ENCODE measurements at regions not wholly inside any gene's neighbourhood (a gene's known extent, or its start where the extent isn't known, plus 50 kb on each side); places are given as distances from the start of the nearest gene placed in this dataset.

GRCh38 chr10:108561649-108562048, 1361.7 kb downstream of the XPNPEP1 start:
- H3F3A ChIP-seq (ENCODE audit: insufficient read depth, low read length, poor library complexity, severe bottlenecking) = no peaks in the 10 kb centered on the region
- no peaks in the 10 kb centered on the region for H3K9me2 ChIP-seq (ENCODE audit: insufficient read depth, low read length)
- no peak overlapping the region for H3K27ac ChIP-seq (ENCODE audit: low read length)
- no peak overlapping the region for H3K4me2 ChIP-seq (ENCODE audit: low read length)
- H3K27me3 ChIP-seq (ENCODE audit: insufficient read depth, low read depth, low read length) = no peaks in the 10 kb centered on the region
- no peaks in the 10 kb centered on the region for H3K79me2 ChIP-seq (replicated peaks; ENCODE audit: insufficient read depth, low read length)
- no peaks in the 10 kb centered on the region for H3K9me3 ChIP-seq (ENCODE audit: low read length)
- no peak overlapping the region for H3K4me3 ChIP-seq (ENCODE audit: low read length)
- H4K20me1 ChIP-seq (ENCODE audit: insufficient read depth) = no peaks in the 10 kb centered on the region
- H3K9ac ChIP-seq (ENCODE audit: low read length) = no peak overlapping the region
- H3K36me3 ChIP-seq (ENCODE audit: insufficient read depth, low read length) = no peaks in the 10 kb centered on the region
- no peak overlapping the region for H2AFZ ChIP-seq (ENCODE audit: low read depth, low read length)
- TF ChIP-seq RAD21 (conservative IDR thresholded peaks at IDR 0.05) (no peak), EZH2 (IDR thresholded peaks at IDR 0.05; ENCODE audit: borderline replicate concordance, insufficient read depth, low read length, poor library complexity, severe bottlenecking) (no peak), TAF1 (IDR thresholded peaks at IDR 0.05; ENCODE audit: low read depth) (no peak), EP300 (conservative IDR thresholded peaks at IDR 0.05; ENCODE audit: poor library complexity, severe bottlenecking) (no peak), MXI1 (conservative IDR thresholded peaks at IDR 0.05; ENCODE audit: poor library complexity, severe bottlenecking) (no peak), SMC3 (conservative IDR thresholded peaks at IDR 0.05; ENCODE audit: poor library complexity) (no peak), REST (IDR thresholded peaks at IDR 0.05; ENCODE audit: borderline replicate concordance) (no peak), POLR2AphosphoS5 (IDR thresholded peaks at IDR 0.05) (no peak)
- TF ChIP-seq, protein P1, sequence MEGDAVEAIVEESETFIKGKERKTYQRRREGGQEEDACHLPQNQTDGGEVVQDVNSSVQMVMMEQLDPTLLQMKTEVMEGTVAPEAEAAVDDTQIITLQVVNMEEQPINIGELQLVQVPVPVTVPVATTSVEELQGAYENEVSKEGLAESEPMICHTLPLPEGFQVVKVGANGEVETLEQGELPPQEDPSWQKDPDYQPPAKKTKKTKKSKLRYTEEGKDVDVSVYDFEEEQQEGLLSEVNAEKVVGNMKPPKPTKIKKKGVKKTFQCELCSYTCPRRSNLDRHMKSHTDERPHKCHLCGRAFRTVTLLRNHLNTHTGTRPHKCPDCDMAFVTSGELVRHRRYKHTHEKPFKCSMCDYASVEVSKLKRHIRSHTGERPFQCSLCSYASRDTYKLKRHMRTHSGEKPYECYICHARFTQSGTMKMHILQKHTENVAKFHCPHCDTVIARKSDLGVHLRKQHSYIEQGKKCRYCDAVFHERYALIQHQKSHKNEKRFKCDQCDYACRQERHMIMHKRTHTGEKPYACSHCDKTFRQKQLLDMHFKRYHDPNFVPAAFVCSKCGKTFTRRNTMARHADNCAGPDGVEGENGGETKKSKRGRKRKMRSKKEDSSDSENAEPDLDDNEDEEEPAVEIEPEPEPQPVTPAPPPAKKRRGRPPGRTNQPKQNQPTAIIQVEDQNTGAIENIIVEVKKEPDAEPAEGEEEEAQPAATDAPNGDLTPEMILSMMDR (IDR thresholded peaks at IDR 0.05; ENCODE audit: poor library complexity, severe bottlenecking) = no peak

- Histone ChIP-seq H3K36me3 (ENCODE audit: insufficient read depth, low read length) (no peaks in the 10 kb centered on the region), H3K79me2 (replicated peaks; ENCODE audit: insufficient read depth, low read length) (no peaks in the 10 kb centered on the region), H3K9ac (ENCODE audit: low read length) (no peak overlapping the region), H3K4me2 (ENCODE audit: low read length) (no peak overlapping the region), H3K9me3 (ENCODE audit: low read length) (no peaks in the 10 kb centered on the region), H3F3A (ENCODE audit: insufficient read depth, low read length, poor library complexity, severe bottlenecking) (no peaks in the 10 kb centered on the region), H3K4me3 (ENCODE audit: low read length) (no peak overlapping the region), H3K27me3 (ENCODE audit: insufficient read depth, low read depth, low read length) (no peaks in the 10 kb centered on the region), H4K20me1 (ENCODE audit: insufficient read depth) (no peaks in the 10 kb centered on the region), H3K27ac (ENCODE audit: low read length) (no peak overlapping the region), H3K9me2 (ENCODE audit: insufficient read depth, low read length) (no peaks in the 10 kb centered on the region), H2AFZ (ENCODE audit: low read depth, low read length) (no peak overlapping the region)
- TF ChIP-seq MXI1 (conservative IDR thresholded peaks at IDR 0.05; ENCODE audit: poor library complexity, severe bottlenecking) (no peak), REST (IDR thresholded peaks at IDR 0.05; ENCODE audit: borderline replicate concordance) (no peak), TAF1 (IDR thresholded peaks at IDR 0.05; ENCODE audit: low read depth) (no peak), EP300 (conservative IDR thresholded peaks at IDR 0.05; ENCODE audit: poor library complexity, severe bottlenecking) (no peak), RAD21 (conservative IDR thresholded peaks at IDR 0.05) (no peak), EZH2 (IDR thresholded peaks at IDR 0.05; ENCODE audit: borderline replicate concordance, insufficient read depth, low read length, poor library complexity, severe bottlenecking) (no peak), SMC3 (conservative IDR thresholded peaks at IDR 0.05; ENCODE audit: poor library complexity) (no peak), POLR2AphosphoS5 (IDR thresholded peaks at IDR 0.05) (no peak)
- TF ChIP-seq, protein P1 (IDR thresholded peaks at IDR 0.05; ENCODE audit: poor library complexity, severe bottlenecking) = no peak
Observed at GRCh38 chr10:108560488-108560887, 1362.8 kb downstream of the XPNPEP1 start.
